SK-N-MC (cell line): ENCODE measurements at regions not wholly inside any gene's neighbourhood (a gene's known extent, or its start where the extent isn't known, plus 50 kb on each side); places are given as distances from the start of the nearest gene placed in this dataset.

Experiments
- DNase-seq: peaks from one replicate; pipeline ENCODE4 v3.0.0-alpha.2; 2011; ENCODE audit warnings: low read depth, low spot score
- H3K27ac ChIP-seq: fragments of 200-600 bp; sonication (generic); 2 replicates; pipeline ENCODE4 v1.5.1; 2016; ENCODE audit warnings: mixed run types
- H3K36me3 ChIP-seq: fragments of 200-600 bp; sonication (generic); 2 replicates; pipeline ENCODE4 v1.6.1; 2017; ENCODE audit warnings: antibody characterized with exemption, low read length, mixed read lengths; ENCODE audit not compliant: insufficient read depth
- H3K4me3 ChIP-seq: fragments of 200-600 bp; sonication (generic); 2 replicates; pipeline ENCODE4 v1.5.1; 2016
- H3K9ac ChIP-seq: fragments of 200-600 bp; sonication (generic); 2 replicates; pipeline ENCODE4 v1.8.0; 2017; ENCODE audit warnings: mixed run types, mixed read lengths; ENCODE audit not compliant: insufficient read length
- H3K9me3 ChIP-seq: fragments of 200-600 bp; sonication (generic); 2 replicates; pipeline ENCODE4 v1.6.1; 2017; ENCODE audit warnings: low read depth, mild to moderate bottlenecking, antibody characterized with exemption, low read length, moderate library complexity, mixed read lengths
- EZH2 ChIP-seq: fragments of 200-600 bp; sonication (generic); IDR thresholded peaks from one replicate; pipeline ENCODE4 v1.6.1; 2017; ENCODE audit warnings: antibody characterized with exemption
- FOXP2 ChIP-seq: optimal IDR thresholded peaks from 2 replicates; pipeline ENCODE3; 2011; ENCODE audit warnings: mild to moderate bottlenecking, moderate library complexity; ENCODE audit not compliant: insufficient read depth; ENCODE audit errors: extremely low read length, control extremely low read depth
- POLR2AphosphoS5 ChIP-seq: IDR thresholded peaks from 2 replicates; pipeline ENCODE4 v1.6.1; 2012; ENCODE audit warnings: mild to moderate bottlenecking, low read depth, low read length, borderline replicate concordance

- no peak overlapping the region for H3K9ac ChIP-seq
- H3K4me3 ChIP-seq = no peak overlapping the region
- H3K27ac ChIP-seq = no peak overlapping the region
- no peaks in the 10 kb centered on the region for H3K36me3 ChIP-seq
- DNase-seq = no peak
- H3K9me3 ChIP-seq = no peaks in the 10 kb centered on the region
- TF ChIP-seq EZH2 (no peak), POLR2AphosphoS5 (no peak), FOXP2 (no peak)
These were observed 300.0 kb upstream of the CHAC2 start for GRCh38 chr2:53467467-53468180.

- no peak for DNase-seq
- no peak overlapping the region for H3K4me3 ChIP-seq
- TF ChIP-seq FOXP2 = no peak
- no peak for TF ChIP-seq POLR2AphosphoS5
- TF ChIP-seq EZH2 = no peak
- H3K27ac ChIP-seq = no peak overlapping the region
- no peaks in the 10 kb centered on the region for H3K36me3 ChIP-seq
- no peak overlapping the region for H3K9ac ChIP-seq
- no peaks in the 10 kb centered on the region for H3K9me3 ChIP-seq
These were observed 303.5 kb upstream of the CHAC2 start for GRCh38 chr2:53463806-53464726.

- H3K27ac ChIP-seq = no peak overlapping the region
- H3K36me3 ChIP-seq = no peaks in the 10 kb centered on the region
- TF ChIP-seq FOXP2 (no peak), POLR2AphosphoS5 (no peak), EZH2 (no peak)
- no peak overlapping the region for H3K4me3 ChIP-seq
- H3K9ac ChIP-seq = no peak overlapping the region
- DNase-seq = no peak
- no peaks in the 10 kb centered on the region for H3K9me3 ChIP-seq
These were observed 306.7 kb upstream of the CHAC2 start for GRCh38 chr2:53460937-53461336.

GRCh38 chr2:53460347-53460746 lies 307.3 kb upstream of the CHAC2 start:
- no peak for DNase-seq
- Histone ChIP-seq H3K36me3 (no peaks in the 10 kb centered on the region), H3K9me3 (no peaks in the 10 kb centered on the region), H3K9ac (no peak overlapping the region), H3K27ac (no peak overlapping the region), H3K4me3 (no peak overlapping the region)
- TF ChIP-seq EZH2 (no peak), FOXP2 (no peak), POLR2AphosphoS5 (no peak)

- H3K36me3 ChIP-seq = no peaks in the 10 kb centered on the region
- no peak for TF ChIP-seq POLR2AphosphoS5
- no peak overlapping the region for H3K9ac ChIP-seq
- H3K9me3 ChIP-seq = no peaks in the 10 kb centered on the region
- H3K4me3 ChIP-seq = no peak overlapping the region
- no peak overlapping the region for H3K27ac ChIP-seq
- no peak for DNase-seq
These were observed 312.5 kb upstream of the CHAC2 start for GRCh38 chr2:53455094-53455493.

GRCh38 chr2:53452957-53453748 lies 314.5 kb upstream of the CHAC2 start:
- no peaks in the 10 kb centered on the region for H3K9me3 ChIP-seq
- no peak overlapping the region for H3K4me3 ChIP-seq
- no peaks in the 10 kb centered on the region for H3K36me3 ChIP-seq
- H3K27ac ChIP-seq = no peak overlapping the region
- no peak overlapping the region for H3K9ac ChIP-seq
- DNase-seq = no peak
- no peak for TF ChIP-seq POLR2AphosphoS5
- no peak for TF ChIP-seq EZH2
- TF ChIP-seq FOXP2 = no peak

- H3K4me3 ChIP-seq = no peak overlapping the region
- H3K9ac ChIP-seq = no peak overlapping the region
- DNase-seq = no peak
- no peaks in the 10 kb centered on the region for H3K9me3 ChIP-seq
- TF ChIP-seq POLR2AphosphoS5 (no peak), FOXP2 (no peak), EZH2 (no peak)
- no peak overlapping the region for H3K27ac ChIP-seq
- no peaks in the 10 kb centered on the region for H3K36me3 ChIP-seq
These were observed 315.2 kb upstream of the CHAC2 start for GRCh38 chr2:53452400-53452799.

GRCh38 chr2:53450923-53451322 lies 316.7 kb upstream of the CHAC2 start:
- no peak for DNase-seq
- Histone ChIP-seq H3K9me3 (no peaks in the 10 kb centered on the region), H3K27ac (no peak overlapping the region), H3K36me3 (no peaks in the 10 kb centered on the region), H3K9ac (no peak overlapping the region), H3K4me3 (no peak overlapping the region)
- TF ChIP-seq POLR2AphosphoS5 = no peak
- TF ChIP-seq FOXP2 = no peak
- no peak for TF ChIP-seq EZH2
